ENCODE measurements at regions not wholly inside any gene's neighbourhood (a gene's known extent, or its start where the extent isn't known, plus 50 kb on each side); places are given as distances from the start of the nearest gene placed in this dataset.
"Not testable (repeated sequence)": the region's sequence is repeated elsewhere in the genome, so short reads cannot be mapped to it uniquely, and the experiment has no call there.

DNA sequence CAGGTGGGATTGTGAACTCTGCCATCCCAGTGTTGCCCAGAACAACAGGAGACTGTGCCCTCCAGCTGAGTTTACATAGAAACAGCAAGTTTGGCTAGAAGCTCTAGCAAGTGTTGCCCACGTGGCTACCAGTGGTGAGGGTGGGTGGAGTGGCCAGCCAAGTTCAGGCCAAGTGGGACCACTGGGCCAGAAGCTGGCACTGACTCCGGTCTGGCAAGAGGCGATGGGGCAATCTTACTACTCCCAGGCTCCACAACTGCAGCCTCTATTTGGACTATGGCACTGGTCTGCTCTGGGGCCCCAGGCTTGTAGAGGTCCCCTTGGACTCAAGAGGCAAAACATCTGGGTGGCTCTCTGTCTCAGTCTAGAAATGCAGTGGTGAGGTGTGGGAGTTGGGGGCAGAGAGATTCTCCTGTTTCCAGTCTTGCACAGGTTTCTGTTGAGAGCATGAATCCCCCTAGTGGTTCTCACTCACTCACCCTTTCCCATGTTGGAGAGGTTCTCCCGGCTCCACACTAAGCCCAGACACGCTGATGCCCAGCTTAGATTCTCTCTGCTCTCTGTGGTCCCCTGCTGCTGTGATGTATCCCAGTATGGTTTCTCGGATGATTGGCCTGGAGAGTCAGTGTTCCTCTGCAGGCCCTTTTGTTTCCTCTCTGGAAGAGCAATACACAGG, 615.3 kb downstream of the PDHA2 start:
- Histone ChIP-seq H3K4me2 (ENCODE audit: low read length) (no peak overlapping the region), H2AFZ (ENCODE audit: low read length) (no peak overlapping the region), H3K4me3 (ENCODE audit: low read depth, low read length, poor library complexity, severe bottlenecking) (no peak overlapping the region), H4K20me1 (ENCODE audit: insufficient read depth, low read length) (no peaks in the 10 kb centered on the region), H3K4me1 (ENCODE audit: insufficient read depth, low read length, poor library complexity, severe bottlenecking) (no peaks in the 10 kb centered on the region), H3K9me2 (ENCODE audit: insufficient read depth, low read length) (no peaks in the 10 kb centered on the region), H3K79me2 (ENCODE audit: insufficient read depth, low read depth, low read length) (no peaks in the 10 kb centered on the region), H3K36me3 (ENCODE audit: insufficient read depth, low read length) (no peaks in the 10 kb centered on the region), H3K9me3 (ENCODE audit: low read length) (no peaks in the 10 kb centered on the region), H3K27ac (ENCODE audit: low read depth, low read length, poor library complexity, severe bottlenecking) (no peak overlapping the region)
- no TSS peak for BruUV-seq (replicated peaks)
- DNase-seq (ENCODE audit: low spot score) = no peak
- intact Hi-C loops (cut with micrococcal nuclease; ENCODE audit: unreplicated experiment) = no loop called here
- TF ChIP-seq EZH2phosphoT487 (IDR thresholded peaks at IDR 0.05; ENCODE audit: borderline replicate concordance, low read depth, low read length) = no peak
- TF ChIP-seq, protein P1, sequence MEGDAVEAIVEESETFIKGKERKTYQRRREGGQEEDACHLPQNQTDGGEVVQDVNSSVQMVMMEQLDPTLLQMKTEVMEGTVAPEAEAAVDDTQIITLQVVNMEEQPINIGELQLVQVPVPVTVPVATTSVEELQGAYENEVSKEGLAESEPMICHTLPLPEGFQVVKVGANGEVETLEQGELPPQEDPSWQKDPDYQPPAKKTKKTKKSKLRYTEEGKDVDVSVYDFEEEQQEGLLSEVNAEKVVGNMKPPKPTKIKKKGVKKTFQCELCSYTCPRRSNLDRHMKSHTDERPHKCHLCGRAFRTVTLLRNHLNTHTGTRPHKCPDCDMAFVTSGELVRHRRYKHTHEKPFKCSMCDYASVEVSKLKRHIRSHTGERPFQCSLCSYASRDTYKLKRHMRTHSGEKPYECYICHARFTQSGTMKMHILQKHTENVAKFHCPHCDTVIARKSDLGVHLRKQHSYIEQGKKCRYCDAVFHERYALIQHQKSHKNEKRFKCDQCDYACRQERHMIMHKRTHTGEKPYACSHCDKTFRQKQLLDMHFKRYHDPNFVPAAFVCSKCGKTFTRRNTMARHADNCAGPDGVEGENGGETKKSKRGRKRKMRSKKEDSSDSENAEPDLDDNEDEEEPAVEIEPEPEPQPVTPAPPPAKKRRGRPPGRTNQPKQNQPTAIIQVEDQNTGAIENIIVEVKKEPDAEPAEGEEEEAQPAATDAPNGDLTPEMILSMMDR (conservative IDR thresholded peaks at IDR 0.05; ENCODE audit: low read length) = no peak
- ChIA-PET POLR2A (interaction anchor here (1.5 kb wide), 1 partner anchor 12 kb away, joined by 3 read pairs; no protein-coding TSS in a partner anchor), CTCF (ENCODE audit: unreplicated experiment) (no interaction called here)

DNA sequence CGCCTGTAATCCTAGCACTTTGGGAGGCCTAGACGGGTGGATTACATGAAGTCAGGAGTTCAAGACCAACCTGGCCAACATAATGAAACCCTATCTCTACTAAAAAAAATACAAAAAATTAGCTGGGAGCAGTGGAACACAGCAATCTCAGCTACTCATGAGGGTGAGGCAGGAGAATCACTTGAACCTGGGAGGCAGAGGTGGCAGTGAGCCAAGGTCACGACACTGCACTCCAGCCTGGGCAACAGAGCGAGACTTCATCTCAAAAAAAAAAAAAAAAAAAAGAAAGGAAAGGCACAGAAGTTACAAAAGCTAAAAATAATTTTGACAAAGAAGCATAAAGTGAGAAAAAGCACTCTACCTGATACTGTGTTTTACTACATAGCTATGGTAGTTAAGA, 618.1 kb downstream of the PDHA2 start:
- H3K9me3 ChIP-seq (ENCODE audit: low read length); BruUV-seq (replicated peaks); H3K4me2 ChIP-seq (ENCODE audit: low read length); H3K9me2 ChIP-seq (ENCODE audit: insufficient read depth, low read length); H4K20me1 ChIP-seq (ENCODE audit: insufficient read depth, low read length); H3K27ac ChIP-seq (ENCODE audit: low read depth, low read length, poor library complexity, severe bottlenecking); H3K4me3 ChIP-seq (ENCODE audit: low read depth, low read length, poor library complexity, severe bottlenecking); POLR2A ChIA-PET; H3K4me1 ChIP-seq (ENCODE audit: insufficient read depth, low read length, poor library complexity, severe bottlenecking); H3K36me3 ChIP-seq (ENCODE audit: insufficient read depth, low read length); H3K79me2 ChIP-seq (ENCODE audit: insufficient read depth, low read depth, low read length); CTCF ChIA-PET (ENCODE audit: unreplicated experiment); intact Hi-C loops (cut with micrococcal nuclease; ENCODE audit: unreplicated experiment); H2AFZ ChIP-seq (ENCODE audit: low read length); DNase-seq (ENCODE audit: low spot score): not testable (repeated sequence)

DNA sequence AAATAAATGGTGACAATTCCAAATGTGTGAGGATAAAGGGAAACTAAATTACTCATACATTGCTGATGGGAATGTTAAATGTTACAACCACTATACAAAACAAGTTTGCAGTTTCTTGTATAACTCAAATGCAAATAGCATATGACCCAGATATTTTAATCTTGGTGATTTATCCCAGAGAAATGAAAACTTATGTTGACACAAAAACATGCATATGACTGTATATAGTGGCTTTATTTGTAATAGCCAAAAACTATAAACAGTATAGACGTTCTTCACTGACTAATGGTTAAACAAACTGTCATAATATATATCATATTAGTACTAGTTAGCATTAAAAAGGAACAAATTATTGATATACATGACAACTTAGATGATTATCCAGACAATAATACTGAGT, 619.2 kb downstream of the PDHA2 start:
- no peaks in the 10 kb centered on the region for H3K4me1 ChIP-seq (ENCODE audit: insufficient read depth, low read length, poor library complexity, severe bottlenecking)
- no peaks in the 10 kb centered on the region for H3K9me2 ChIP-seq (ENCODE audit: insufficient read depth, low read length)
- no TSS peak for BruUV-seq (replicated peaks)
- no peaks in the 10 kb centered on the region for H3K9me3 ChIP-seq (ENCODE audit: low read length)
- no peak overlapping the region for H3K4me2 ChIP-seq (ENCODE audit: low read length)
- TF ChIP-seq, protein P1 (conservative IDR thresholded peaks at IDR 0.05; ENCODE audit: low read length) = no peak
- no peak for TF ChIP-seq EZH2phosphoT487 (IDR thresholded peaks at IDR 0.05; ENCODE audit: borderline replicate concordance, low read depth, low read length)
- ChIA-PET CTCF (ENCODE audit: unreplicated experiment) (no interaction called here), POLR2A (no interaction called here)
- no peak overlapping the region for H3K27ac ChIP-seq (ENCODE audit: low read depth, low read length, poor library complexity, severe bottlenecking)
- no peaks in the 10 kb centered on the region for H3K36me3 ChIP-seq (ENCODE audit: insufficient read depth, low read length)
- H4K20me1 ChIP-seq (ENCODE audit: insufficient read depth, low read length) = no peaks in the 10 kb centered on the region
- H2AFZ ChIP-seq (ENCODE audit: low read length) = no peak overlapping the region
- intact Hi-C loops (cut with micrococcal nuclease; ENCODE audit: unreplicated experiment) = no loop called here
- no peaks in the 10 kb centered on the region for H3K79me2 ChIP-seq (ENCODE audit: insufficient read depth, low read depth, low read length)
- no peak overlapping the region for H3K4me3 ChIP-seq (ENCODE audit: low read depth, low read length, poor library complexity, severe bottlenecking)
- DNase-seq (ENCODE audit: low spot score) = no peak

Measured in OCI-LY7 (cell line).